ENCODE measurements at regions not wholly inside any gene's neighbourhood (a gene's known extent, or its start where the extent isn't known, plus 50 kb on each side); places are given as distances from the start of the nearest gene placed in this dataset.

- TF ChIP-seq CTCF (IDR thresholded peaks at IDR 0.05 in 8 of 11, conservative IDR thresholded peaks at IDR 0.05 in 3 of 11) (no peak), POLR2A (IDR thresholded peaks at IDR 0.05) (no peak), POLR2AphosphoS5 (IDR thresholded peaks at IDR 0.05) (no peak)
Measured at GRCh38 chr13:109427148-109427547, 359.2 kb downstream of the IRS2 start.

All from spleen (tissue), 7 donors.